ENCODE measurements at regions not wholly inside any gene's neighbourhood (a gene's known extent, or its start where the extent isn't known, plus 50 kb on each side); places are given as distances from the start of the nearest gene placed in this dataset.

GRCh38 chr15:37789397-37789786, 145.0 kb upstream of the TMCO5A start:
- DNase-seq (ENCODE audit: low spot score): no peak

GRCh38 chr15:37789881-37790280, 144.6 kb upstream of the TMCO5A start:
- DNase-seq (ENCODE audit: low spot score): peak; percentile 36

GRCh38 chr15:37791693-37792092, 142.7 kb upstream of the TMCO5A start:
- no peak for DNase-seq (ENCODE audit: low spot score)

DNA sequence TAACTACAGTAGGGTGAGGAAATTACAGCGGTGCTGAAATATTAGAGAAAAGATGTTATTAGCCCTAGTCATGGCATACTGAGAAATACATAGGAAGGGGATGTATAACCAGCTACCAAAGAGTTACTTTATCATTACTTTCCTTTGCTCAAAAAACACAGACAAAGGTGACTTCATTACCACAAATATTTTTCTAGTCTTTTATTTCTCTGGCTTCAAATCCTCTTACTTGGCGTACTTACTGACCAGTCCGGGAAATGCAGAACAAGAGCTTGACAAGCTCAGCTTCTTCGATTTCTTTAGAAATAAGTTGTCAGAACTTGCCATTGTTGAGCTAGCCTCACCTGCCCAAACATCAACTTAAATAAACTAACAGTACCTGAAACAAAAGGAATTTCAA, 142.1 kb upstream of the TMCO5A start:
- DNase-seq (ENCODE audit: low spot score): no peak

GRCh38 chr15:37793851-37794250, 140.6 kb upstream of the TMCO5A start:
- peak; percentile 8 for DNase-seq (ENCODE audit: low spot score)

- DNase-seq (ENCODE audit: low spot score): no peak
These were observed 139.5 kb upstream of the TMCO5A start for GRCh38 chr15:37794947-37795346.

- no peak for DNase-seq (ENCODE audit: low spot score)
These were observed 132.9 kb upstream of the TMCO5A start for GRCh38 chr15:37801529-37801928.

DNA sequence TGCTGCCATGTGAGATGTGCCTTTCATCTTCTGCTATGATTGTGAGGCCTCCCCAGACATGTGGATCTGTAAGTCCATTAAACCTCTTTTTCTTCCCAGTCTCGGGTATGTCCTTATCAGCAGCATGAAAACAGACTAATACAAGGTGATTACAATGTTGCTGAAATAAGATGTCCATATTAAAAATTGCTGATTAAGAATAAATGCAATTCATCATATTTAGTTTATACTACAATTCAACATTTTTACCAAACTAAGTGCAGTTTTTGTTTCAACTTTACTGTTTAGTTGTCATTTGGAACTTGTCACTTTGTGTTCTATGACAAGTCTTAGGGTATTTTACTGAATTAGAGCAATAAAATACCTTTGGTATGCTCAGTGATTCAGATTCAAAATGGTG, 127.6 kb upstream of the TMCO5A start:
- DNase-seq (ENCODE audit: low spot score): no peak

- no peak for DNase-seq (ENCODE audit: low spot score)
These were observed 124.1 kb upstream of the TMCO5A start for GRCh38 chr15:37810381-37810780.

DNA sequence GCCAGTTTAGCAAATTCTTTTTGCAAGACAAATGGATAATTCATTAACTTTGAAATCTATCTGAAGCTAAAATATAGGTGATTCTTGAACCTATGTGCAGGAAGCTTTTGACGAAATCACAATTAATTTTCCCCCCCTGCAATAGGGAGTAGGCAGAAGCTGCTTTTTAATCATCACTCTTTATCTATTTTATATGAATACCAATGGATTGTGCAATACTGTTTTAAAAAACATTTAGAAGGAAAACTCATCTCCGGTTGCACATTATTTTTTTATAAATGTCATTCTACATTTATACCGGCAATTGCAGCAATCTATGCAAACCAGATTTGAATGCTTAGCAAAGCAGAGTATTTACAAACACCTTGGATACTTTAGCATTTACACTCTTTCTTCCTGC, 121.1 kb upstream of the TMCO5A start:
- DNase-seq (ENCODE audit: low spot score): no peak

DNA sequence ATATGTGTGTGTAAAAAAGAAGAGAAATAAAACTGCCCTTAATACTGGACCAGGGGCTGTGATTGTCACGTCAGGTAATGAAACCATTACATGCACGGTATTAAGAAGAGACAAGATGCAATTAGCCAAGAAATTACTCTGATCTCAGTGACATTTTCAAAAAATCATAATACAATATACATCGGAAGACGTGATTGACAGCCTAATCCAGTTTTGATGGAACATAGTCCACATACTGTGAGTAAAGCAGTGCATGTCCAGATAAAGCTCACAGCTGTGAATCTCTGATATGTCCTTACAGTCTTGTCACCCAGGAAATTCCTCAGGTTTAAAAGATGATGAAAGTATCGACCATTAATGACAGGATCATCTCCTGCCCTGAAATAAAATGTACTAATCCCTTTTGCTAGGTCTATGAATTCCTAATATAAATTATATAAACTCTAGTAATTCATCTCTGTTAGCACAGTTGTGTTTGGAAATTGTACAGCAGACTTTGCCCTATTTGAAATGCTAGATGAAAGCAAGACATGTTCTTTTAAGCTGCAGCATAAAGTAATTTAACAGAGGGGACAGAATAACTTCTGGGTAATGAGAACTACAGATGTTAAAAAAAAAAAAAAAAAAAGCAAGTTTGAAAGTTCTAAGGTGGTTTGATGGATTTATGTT, 119.5 kb upstream of the TMCO5A start:
- DNase-seq (ENCODE audit: low spot score): no peak

GRCh38 chr15:37818152-37818677, 116.2 kb upstream of the TMCO5A start:
- no peak for DNase-seq (ENCODE audit: low spot score)

DNA sequence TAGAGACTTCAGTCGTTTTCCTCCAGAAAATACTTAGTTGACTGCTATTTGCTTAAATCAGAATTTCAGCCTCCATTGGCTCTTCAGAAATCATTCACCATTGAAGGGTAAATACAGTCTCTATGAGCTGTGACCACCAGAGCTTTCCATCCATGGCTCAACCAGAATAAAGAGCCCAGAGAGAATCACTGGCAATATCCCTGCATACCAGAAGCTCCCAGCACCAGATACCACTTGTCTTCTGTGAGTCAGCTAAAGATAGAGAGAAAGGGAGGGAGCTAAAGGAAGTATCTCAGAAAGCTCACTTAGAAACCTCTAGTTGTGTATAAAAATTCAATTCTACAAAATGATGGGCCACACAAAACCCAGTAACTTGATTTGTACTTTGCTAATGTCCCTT, 115.2 kb upstream of the TMCO5A start:
- DNase-seq (ENCODE audit: low spot score): no peak

DNA sequence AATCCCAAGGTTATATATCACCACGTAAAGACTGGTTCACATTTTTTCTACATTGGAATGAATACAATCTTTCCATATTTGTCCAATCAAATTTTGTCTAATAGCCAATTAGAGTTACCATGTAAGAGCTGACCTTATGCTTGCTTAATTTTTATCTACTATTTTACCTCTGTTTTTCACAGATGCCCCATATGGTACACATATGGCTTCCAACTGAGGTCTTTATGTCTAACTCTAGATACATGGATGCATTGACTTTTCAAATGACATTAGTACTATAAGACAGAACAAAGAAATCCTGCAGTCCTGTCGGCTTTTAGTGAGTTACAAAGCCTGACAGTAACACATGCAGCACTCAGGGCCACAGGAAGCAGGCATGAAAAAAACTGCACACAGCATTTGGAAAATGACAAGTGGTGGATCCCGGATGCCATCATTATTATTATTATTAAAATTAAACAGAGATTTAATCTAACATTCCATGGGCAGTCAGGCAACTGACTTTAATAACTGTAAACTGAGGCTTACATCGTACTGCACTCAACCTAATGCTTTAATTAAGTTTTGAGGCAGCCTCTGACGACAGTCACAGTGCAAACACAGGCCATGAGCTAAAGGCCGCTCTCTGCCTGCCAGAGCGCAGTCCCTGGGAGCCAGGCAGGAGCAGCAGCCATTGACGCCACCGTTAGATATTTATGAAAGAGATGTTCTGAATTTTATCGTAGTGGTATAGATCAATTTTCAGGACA, 113.9 kb upstream of the TMCO5A start:
- no peak for DNase-seq (ENCODE audit: low spot score)

DNA sequence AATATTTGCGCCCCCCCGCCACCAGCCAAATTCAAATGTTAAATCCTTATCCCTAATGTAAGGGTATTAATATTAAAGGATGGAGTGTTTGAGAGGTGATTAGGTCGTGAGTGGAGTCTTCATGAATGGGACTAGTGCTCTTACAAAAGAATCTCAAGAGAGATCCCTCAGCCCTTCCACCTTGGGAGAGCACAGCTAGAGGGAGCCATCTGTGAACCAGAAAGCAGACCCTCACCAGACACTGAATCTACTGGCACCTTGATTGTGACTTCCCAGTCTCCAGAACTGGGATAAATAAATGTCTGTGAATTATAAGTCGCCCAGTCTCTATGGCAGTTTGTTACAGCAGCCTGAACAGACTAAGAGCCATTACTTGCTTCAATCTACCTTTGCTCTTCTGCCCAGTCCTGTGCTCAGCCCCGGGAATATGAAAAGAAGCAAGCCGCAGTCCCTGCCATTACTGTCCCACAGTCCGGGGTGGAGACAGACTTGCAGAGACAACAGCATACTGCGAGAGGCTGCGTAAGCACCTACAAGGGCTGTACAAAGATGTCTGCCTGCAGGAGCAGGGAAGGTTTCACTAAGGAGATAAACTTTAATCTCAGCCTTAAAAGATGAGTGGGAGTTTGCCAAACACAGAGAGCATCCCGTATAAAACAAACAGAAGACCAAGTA, 110.7 kb upstream of the TMCO5A start:
- DNase-seq (ENCODE audit: low spot score): no peak

GRCh38 chr15:37824717-37825382, 109.6 kb upstream of the TMCO5A start:
- peak; percentile 93 for DNase-seq (ENCODE audit: low spot score)

DNA sequence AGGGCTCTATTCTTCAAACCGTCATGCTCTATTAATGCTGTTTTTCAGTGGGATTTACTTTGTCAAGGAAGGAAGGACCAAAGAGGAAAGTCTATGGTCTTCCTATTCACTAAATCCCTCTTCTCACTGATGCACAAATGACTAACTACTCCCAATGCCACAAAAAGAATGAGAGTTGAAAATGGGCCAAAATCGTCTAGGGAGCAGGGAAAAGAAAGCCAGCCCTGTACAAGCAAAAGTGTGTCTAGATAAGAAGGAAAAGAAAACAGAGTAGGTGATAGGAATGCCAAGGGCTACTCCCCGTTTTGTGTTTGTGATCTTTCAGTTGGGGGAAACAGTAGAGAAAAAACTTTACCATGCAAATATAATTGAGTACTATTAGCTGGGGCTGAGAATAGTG, 97.2 kb upstream of the TMCO5A start:
- no peak for DNase-seq (ENCODE audit: low spot score)

- DNase-seq (ENCODE audit: low spot score): no peak
These were observed 86.7 kb upstream of the TMCO5A start for GRCh38 chr15:37847776-37848175.

DNA sequence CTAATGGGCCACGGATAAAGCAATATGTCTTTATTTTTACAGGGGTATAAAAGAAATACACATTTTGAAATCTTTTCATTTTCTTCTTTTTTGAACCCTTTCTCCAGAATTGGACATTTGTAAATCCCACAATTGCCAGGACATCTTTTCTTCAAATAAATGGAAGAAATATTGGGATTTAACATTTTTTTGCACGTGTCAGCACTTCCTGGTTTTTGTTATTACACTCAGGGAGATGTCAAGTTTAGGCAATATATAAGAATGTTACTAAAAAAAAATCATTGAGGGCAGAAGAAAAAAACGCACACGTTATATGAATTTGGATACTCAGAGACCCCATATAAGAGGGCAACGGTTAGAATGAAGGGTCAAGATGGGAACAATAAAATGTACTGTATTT, 78.3 kb upstream of the TMCO5A start:
- no peak for DNase-seq (ENCODE audit: low spot score)

DNA sequence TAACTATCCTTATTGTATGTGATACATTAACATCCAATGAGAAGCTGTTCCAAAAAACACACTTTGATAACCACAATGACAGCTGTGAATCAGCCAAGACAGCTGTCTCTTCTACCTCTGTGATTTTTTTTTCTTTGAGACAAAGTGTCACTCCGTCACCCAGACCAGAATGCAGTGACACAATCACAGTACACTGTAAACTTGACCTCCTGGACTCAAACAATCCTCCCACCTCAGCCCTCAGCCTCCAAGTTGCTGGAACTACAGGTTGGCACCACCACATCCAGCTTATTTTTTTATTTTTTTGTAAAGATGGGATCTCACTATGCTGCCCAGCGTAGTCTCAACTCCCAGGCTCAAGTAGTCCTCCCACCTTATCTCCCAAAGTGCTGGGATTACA, 73.5 kb upstream of the TMCO5A start:
- DNase-seq (ENCODE audit: low spot score): no peak

DNA sequence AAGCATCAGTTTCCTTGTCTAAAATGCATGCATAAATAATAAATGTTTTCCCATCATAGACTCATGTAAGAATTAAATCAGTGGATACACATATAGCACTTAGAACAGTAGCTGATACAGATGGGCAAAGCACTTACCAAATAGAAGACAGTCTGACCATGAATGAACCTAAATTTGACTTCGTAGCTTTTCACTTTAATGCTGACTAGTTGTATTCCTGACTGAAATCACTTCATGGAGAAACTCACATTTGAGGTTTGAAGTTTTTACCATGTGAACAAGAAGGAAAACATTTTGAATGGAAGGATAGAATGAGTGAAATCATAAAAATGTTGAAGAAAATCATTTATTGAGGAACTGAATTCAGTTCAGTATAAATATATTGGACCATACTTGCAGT, 68.8 kb upstream of the TMCO5A start:
- no peak for DNase-seq (ENCODE audit: low spot score)

DNA sequence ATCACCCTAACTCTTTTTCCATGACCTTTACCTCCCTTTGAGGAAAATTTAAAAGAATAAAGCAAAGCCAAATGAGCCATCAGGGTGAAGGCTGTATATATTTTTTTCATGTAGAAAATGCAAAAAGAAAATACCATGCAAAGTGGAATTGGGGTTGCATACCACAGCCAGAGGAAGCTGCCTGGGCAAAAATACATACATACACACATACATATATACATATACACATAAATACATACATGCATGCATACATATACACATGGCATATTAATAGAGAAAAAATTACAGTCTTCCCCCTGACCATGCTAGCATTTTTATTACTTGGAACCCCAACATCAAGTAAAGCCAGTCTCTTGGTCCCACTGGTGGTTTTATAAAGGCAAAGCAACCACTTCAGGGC, 63.7 kb upstream of the TMCO5A start:
- no peak for DNase-seq (ENCODE audit: low spot score)

GRCh38 chr15:37872661-37873060, 61.8 kb upstream of the TMCO5A start:
- no peak for DNase-seq (ENCODE audit: low spot score)

All from RKO (cell line).